ENCODE measurements at regions not wholly inside any gene's neighbourhood (a gene's known extent, or its start where the extent isn't known, plus 50 kb on each side); places are given as distances from the start of the nearest gene placed in this dataset.

DNA sequence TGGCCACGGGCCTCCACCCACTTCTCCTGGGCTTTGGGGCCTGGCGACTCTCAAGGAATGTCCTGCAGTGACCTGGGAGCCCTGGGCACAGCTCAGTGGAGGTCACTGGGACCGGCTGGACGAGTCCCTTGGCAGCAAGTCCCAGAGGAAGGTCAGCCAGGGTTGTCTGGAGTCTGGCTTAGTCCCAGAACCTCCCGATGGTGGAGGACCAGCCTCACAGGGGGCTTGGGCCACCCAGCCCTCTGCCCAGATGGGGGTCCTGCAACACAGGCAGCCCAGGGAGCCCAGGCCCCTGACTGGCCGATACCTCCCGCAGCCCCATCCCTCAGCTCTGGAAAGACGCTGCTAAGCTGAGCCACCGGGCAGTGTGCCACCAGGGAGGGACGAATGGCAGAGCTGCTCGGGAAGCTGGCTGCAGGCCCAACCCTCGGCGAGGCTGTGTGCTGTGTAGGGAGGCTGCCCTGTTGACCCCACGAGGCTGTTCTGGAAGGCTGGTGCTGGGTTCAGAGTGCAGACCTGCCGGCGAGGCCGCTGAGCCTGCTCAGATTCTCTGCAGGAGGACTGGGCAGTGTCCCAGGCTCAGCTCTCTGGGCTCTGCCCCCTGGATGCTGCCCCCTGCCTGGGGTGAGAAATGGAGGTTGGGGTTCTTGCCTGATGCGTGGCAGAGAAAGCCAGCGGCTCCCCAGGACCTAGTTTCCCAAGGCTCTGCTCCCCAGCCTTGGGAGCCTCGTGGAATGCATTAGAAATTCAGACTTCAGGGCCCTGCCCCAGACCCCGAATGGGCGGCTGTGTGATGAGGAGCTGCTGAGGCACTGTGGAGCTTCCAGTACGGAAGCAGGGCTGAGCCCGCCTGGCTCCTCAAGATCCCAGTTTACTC is 61.7 kb downstream of the ADRA2C start:
- peaks cover 0 to under 1% (median 0%) of the 10 kb centered on the region in 3 donors for H3K27me3 ChIP-seq
- H3K4me1 ChIP-seq: peaks cover 16 to 21% (median 17%) of the 10 kb centered on the region in 4 donors
- TF ChIP-seq POLR2A (IDR thresholded peaks at IDR 0.05) (no peak), EP300 (IDR thresholded peaks at IDR 0.05) (no peak), POLR2AphosphoS5 (IDR thresholded peaks at IDR 0.05) (peak; percentile 5 to 36 (median 16))
- TF ChIP-seq, protein P1, sequence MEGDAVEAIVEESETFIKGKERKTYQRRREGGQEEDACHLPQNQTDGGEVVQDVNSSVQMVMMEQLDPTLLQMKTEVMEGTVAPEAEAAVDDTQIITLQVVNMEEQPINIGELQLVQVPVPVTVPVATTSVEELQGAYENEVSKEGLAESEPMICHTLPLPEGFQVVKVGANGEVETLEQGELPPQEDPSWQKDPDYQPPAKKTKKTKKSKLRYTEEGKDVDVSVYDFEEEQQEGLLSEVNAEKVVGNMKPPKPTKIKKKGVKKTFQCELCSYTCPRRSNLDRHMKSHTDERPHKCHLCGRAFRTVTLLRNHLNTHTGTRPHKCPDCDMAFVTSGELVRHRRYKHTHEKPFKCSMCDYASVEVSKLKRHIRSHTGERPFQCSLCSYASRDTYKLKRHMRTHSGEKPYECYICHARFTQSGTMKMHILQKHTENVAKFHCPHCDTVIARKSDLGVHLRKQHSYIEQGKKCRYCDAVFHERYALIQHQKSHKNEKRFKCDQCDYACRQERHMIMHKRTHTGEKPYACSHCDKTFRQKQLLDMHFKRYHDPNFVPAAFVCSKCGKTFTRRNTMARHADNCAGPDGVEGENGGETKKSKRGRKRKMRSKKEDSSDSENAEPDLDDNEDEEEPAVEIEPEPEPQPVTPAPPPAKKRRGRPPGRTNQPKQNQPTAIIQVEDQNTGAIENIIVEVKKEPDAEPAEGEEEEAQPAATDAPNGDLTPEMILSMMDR (IDR thresholded peaks at IDR 0.05): peak in 1 of 7 experiments; percentile 6
- peak; percentile 84 to 95 for DNase-seq
- no peaks in the 10 kb centered on the region for H3K9me3 ChIP-seq
- 19 to 49% (median 23%) methylated on average over 8 to 24 of the region's 24 CpGs for WGBS, 5 donors
- peak overlapping the region; percentile 39 to 70 (median 59) for H3K27ac ChIP-seq
- H3K36me3 ChIP-seq: no peaks in the 10 kb centered on the region
- peak overlapping the region; percentile 9 to 23 (median 12) for H3K4me3 ChIP-seq
- intact Hi-C loops (cut with DNase I; ENCODE audit: low total_unique reads): no loop called here

DNA sequence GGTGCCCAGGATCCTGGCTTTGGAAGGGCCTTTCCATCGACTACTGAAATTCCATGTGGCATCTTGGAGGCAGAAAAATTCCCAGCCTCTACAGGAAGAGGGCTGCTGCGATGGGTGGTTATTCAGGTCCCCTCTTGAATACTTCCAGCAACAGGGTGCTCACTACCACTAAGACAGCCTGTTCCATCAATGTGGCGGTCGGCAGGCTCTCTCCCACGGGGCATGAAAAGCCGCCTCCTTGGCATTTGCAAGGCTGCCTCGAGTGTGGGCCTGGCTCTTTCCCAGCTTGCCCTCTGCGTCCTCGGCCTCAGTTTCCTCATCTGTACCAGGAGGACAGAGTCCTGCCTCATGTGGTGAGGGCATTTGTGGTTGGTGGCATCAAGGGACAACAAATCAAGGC is 62.4 kb downstream of the ADRA2C start:
- WGBS, 5 donors: 83 to 92% (median 87%) methylated on average over 9 of the region's 9 CpGs

DNA sequence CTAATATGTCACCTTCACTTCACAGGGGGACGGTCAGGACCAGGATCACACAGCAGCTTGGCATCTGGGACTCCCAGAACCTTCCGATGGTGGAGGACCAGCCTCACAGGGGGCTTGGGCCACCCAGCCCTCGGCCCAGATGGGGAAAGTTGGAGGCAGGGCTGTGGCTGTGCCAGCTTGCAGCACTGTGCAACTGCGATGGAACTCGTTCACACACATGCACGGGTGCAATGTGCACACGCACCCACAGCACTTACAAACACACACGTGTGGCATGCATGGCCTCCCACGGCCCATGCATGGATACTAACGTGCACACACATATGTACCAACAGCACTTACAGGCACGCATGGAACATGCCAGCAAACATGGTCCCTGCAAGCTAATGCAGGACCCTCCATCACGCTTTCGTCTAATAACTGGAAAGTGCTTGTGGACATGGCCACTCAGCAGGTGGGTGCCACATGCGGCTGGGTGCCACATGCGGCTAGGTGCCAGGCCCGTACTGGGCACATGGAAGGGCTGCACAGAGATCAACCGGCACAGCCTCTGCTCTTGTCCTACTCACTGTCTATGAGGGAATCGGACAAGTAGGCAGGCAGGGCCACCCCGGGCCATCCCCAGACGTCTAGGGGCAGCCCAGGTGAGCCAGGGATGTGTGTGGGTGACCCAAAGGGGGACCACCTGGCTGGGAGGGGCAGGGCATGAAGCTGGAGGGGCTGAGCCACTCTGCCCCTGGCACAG is 63.2 kb downstream of the ADRA2C start:
- no peak for DNase-seq
- no peaks in the 10 kb centered on the region for H3K9me3 ChIP-seq
- 83 to 92% (median 89%) methylated on average over 15 to 20 of the region's 20 CpGs for WGBS, 5 donors
- TF ChIP-seq POLR2AphosphoS5 (IDR thresholded peaks at IDR 0.05) (no peak), POLR2A (IDR thresholded peaks at IDR 0.05) (no peak), EP300 (IDR thresholded peaks at IDR 0.05) (no peak)
- TF ChIP-seq, protein P1 (IDR thresholded peaks at IDR 0.05): no peak
- no peaks in the 10 kb centered on the region for H3K36me3 ChIP-seq
- peaks cover 16 to 21% (median 17%) of the 10 kb centered on the region in 4 donors for H3K4me1 ChIP-seq
- H3K27me3 ChIP-seq: peaks cover 0 to 16% (median 5%) of the 10 kb centered on the region in 3 donors
- H3K4me3 ChIP-seq: no peak overlapping the region
- intact Hi-C loops (cut with DNase I; ENCODE audit: low total_unique reads): no loop called here
- no peak overlapping the region for H3K27ac ChIP-seq

More for the DNA sequence above, 62.4 kb downstream of the ADRA2C start:
- DNase-seq: no peak
- Histone ChIP-seq H3K36me3 (no peaks in the 10 kb centered on the region), H3K27ac (no peak overlapping the region), H3K4me1 (peaks cover 16 to 21% (median 17%) of the 10 kb centered on the region in 4 donors), H3K4me3 (no peak overlapping the region), H3K27me3 (peaks cover 0 to 7% (median 0%) of the 10 kb centered on the region in 3 donors), H3K9me3 (no peaks in the 10 kb centered on the region)
- intact Hi-C loops (cut with DNase I; ENCODE audit: low total_unique reads): no loop called here
- TF ChIP-seq, protein P1 (IDR thresholded peaks at IDR 0.05): no peak
- no peak for TF ChIP-seq POLR2AphosphoS5 (IDR thresholded peaks at IDR 0.05)
- TF ChIP-seq POLR2A (IDR thresholded peaks at IDR 0.05): no peak

DNA sequence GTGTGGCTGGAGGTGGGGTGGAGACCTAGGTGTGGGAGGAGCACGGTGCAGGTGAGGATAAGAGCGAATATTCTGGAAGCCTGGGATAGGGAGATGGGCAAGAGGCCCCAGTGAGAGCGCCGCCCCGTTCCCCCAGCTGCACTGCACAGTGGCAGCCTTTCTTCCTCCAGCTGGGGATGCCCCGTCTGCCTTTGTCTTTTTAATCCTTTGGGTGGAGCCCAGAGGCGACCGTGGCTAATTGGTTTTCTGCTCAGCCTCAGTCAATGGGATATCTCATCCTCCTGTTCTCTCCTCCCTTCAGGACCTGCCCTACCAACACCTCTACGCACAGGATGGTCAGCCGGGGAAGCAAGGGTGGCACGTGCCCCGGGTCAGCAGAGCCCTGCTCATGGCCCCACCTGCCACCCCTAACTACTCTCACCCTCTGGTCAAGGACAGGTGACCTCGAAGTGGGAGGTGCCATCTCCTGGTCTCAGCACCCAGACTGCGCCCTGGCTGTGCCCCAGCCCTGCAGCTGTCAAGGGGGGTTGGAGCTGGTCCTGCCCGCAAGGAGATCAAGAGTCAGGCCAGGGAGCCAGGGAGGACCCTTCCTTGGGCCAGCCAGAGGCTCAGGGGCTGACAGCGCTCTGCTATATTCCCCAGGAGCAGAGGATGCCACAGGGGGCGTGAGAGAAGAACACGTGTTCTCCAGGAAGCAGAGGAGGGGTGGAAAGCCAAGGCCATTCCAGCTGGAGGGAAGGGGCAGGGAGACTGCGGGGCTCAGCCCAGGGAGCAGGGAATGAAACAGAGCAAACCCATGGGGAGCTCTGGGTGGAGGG is 64.0 kb downstream of the ADRA2C start:
- H3K9me3 ChIP-seq: no peaks in the 10 kb centered on the region
- H3K4me1 ChIP-seq: peaks cover 16 to 21% (median 17%) of the 10 kb centered on the region in 4 donors
- no peak for DNase-seq
- TF ChIP-seq, protein P1 (IDR thresholded peaks at IDR 0.05): no peak
- no peak for TF ChIP-seq POLR2AphosphoS5 (IDR thresholded peaks at IDR 0.05)
- TF ChIP-seq EP300 (IDR thresholded peaks at IDR 0.05): no peak
- no peak for TF ChIP-seq POLR2A (IDR thresholded peaks at IDR 0.05)
- H3K4me3 ChIP-seq: no peak overlapping the region
- intact Hi-C loops (cut with DNase I; ENCODE audit: low total_unique reads): no loop called here
- no peak overlapping the region for H3K27ac ChIP-seq
- WGBS, 5 donors: 64 to 80% (median 77%) methylated on average over 15 to 19 of the region's 19 CpGs
- H3K36me3 ChIP-seq: no peaks in the 10 kb centered on the region
- H3K27me3 ChIP-seq: peaks cover 0 to 23% (median 9%) of the 10 kb centered on the region in 3 donors

All from stomach (tissue), 8 donors.